Breast epithelium (tissue), 4 donors: ENCODE measurements at regions not wholly inside any gene's neighbourhood (a gene's known extent, or its start where the extent isn't known, plus 50 kb on each side); places are given as distances from the start of the nearest gene placed in this dataset.

Experiments
- DNase-seq, 2 donors: peaks; one replicate each; pipeline ENCODE4 v3.0.0-alpha.2; 2019; ENCODE audit warnings: low spot score in 2 of 2
- H3K27ac ChIP-seq, 2 donors: fragments of 200-600 bp; sonication (generic) in 1 of 2; one replicate each; pipeline ENCODE4 v1.5.1; 2016 to 2019; ENCODE audit warnings: mild to moderate bottlenecking in 1 of 2
- H3K27me3 ChIP-seq, 2 donors: fragments of 200-600 bp; sonication (generic) in 1 of 2; one replicate each; pipeline versions ENCODE4 v1.5.1 to v1.6.0; 2017 to 2019; ENCODE audit warnings: control low read depth in 1 of 2, mild to moderate bottlenecking in 1 of 2
- H3K36me3 ChIP-seq: fragments of 200-600 bp; one replicate; pipeline ENCODE4 v1.5.1; 2019
- H3K4me1 ChIP-seq, 2 donors: fragments of 200-600 bp; sonication (generic); one replicate each; pipeline ENCODE4 v1.5.1; 2016 to 2019; ENCODE audit warnings: control low read depth in 1 of 2
- H3K4me3 ChIP-seq, 3 donors: fragments of 200-600 bp; sonication (generic); 1 replicate in 2 of 3; 2 replicates in 1 of 3; pipeline ENCODE4 v1.5.1; 2016 to 2019; ENCODE audit warnings: mild to moderate bottlenecking in 3 of 3, moderate library complexity in 2 of 3
- H3K9me3 ChIP-seq, 2 donors: fragments of 200-600 bp; sonication (generic) in 1 of 2; one replicate each; pipeline ENCODE4 v1.5.1; 2016 to 2019; ENCODE audit warnings: control low read depth in 1 of 2
- POLR2A ChIP-seq: fragments of 450-650 bp; IDR thresholded peaks from one replicate; pipeline ENCODE4 v1.6.1; 2016; ENCODE audit warnings: antibody characterized with exemption, mild to moderate bottlenecking, moderate library complexity
- POLR2AphosphoS5 ChIP-seq, 3 donors: sonication (generic); formaldehyde crosslinking; IDR thresholded peaks; one replicate each; pipeline ENCODE4 v1.6.1; 2017; ENCODE audit warnings: antibody characterized with exemption in 3 of 3
- intact Hi-C: fragments of 100-400 bp; cut with DNase I; formaldehyde crosslinking; loops from one replicate; pipeline ENCODE4 v1.15.1; 2023; ENCODE audit warnings: low total_unique reads
- TF ChIP-seq, protein P1 (sequence below), 3 donors: fragments of 450-650 bp; IDR thresholded peaks; one replicate each; pipeline ENCODE4 v1.5.1; 2016 to 2017; ENCODE audit warnings: antibody characterized with exemption in 3 of 3, mild to moderate bottlenecking in 3 of 3, moderate library complexity in 3 of 3

DNA sequence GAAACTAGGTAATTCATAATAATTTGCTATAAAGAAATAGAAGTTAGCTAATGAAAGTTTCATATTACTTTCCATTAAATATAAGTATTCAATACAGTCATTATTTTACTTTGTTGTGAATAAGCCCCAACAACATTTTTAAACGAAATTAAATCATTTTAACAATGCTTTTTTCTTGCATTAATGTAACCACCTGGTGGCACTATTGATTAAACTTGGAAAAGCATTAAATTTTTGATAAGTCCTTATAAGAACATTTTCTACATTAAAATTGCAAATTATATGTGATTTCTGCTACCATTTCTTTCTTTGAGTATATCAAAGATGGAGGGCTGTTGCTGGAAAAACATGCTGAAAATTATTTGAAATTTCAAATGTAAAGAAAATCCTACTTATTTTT is 918.8 kb upstream of the TMPRSS15 start:
- Histone ChIP-seq H3K9me3 (no peaks in the 10 kb centered on the region), H3K27me3 (no peaks in the 10 kb centered on the region), H3K27ac (no peak overlapping the region), H3K4me3 (no peak overlapping the region), H3K4me1 (no peaks in the 10 kb centered on the region), H3K36me3 (no peaks in the 10 kb centered on the region)
- intact Hi-C loops: no loop called here
- TF ChIP-seq, protein P1, sequence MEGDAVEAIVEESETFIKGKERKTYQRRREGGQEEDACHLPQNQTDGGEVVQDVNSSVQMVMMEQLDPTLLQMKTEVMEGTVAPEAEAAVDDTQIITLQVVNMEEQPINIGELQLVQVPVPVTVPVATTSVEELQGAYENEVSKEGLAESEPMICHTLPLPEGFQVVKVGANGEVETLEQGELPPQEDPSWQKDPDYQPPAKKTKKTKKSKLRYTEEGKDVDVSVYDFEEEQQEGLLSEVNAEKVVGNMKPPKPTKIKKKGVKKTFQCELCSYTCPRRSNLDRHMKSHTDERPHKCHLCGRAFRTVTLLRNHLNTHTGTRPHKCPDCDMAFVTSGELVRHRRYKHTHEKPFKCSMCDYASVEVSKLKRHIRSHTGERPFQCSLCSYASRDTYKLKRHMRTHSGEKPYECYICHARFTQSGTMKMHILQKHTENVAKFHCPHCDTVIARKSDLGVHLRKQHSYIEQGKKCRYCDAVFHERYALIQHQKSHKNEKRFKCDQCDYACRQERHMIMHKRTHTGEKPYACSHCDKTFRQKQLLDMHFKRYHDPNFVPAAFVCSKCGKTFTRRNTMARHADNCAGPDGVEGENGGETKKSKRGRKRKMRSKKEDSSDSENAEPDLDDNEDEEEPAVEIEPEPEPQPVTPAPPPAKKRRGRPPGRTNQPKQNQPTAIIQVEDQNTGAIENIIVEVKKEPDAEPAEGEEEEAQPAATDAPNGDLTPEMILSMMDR (IDR thresholded peaks at IDR 0.05): no peak
- no peak for TF ChIP-seq POLR2A
- no peak for TF ChIP-seq POLR2AphosphoS5 (IDR thresholded peaks at IDR 0.05)
- no peak for DNase-seq

DNA sequence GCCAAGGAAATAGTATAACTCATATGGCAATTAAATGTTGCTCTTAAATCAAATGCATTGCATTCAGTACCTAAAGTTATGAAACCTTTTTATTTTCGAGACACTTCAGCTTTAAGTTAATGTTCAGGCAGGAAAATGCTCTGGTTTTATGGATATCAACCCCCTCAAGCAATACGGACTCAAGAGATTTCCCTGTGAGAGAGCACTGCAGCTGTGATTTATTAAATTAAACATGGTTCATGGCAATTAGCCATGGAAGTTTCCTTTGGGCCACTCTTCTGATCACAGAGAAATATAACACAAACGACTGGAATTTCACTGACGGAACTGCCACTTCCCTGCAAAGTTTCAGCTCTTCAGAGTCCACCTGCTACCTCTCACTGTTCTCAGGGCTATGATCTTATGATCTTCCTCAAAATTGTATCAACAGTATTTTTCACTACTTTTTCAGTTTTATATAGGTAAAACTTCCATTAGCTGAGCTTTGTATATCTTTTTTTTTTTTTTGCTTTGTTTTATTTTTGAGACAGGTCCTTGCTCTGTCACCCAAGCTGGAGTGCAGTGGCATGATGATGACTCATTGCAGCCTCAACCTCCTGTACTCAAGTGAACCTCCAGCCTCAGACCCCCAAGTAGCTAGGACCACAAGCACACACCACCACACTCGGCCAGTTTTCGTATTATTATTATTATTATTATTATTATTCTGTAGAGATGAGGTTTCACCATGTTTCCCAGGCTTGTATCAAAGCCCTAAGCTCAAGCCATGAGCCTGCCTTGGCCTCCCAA is 923.1 kb upstream of the TMPRSS15 start:
- TF ChIP-seq, protein P1 (IDR thresholded peaks at IDR 0.05): no peak
- TF ChIP-seq POLR2AphosphoS5 (IDR thresholded peaks at IDR 0.05): no peak
- no peak for TF ChIP-seq POLR2A
- no peaks in the 10 kb centered on the region for H3K9me3 ChIP-seq
- no peak overlapping the region for H3K27ac ChIP-seq
- no peak overlapping the region for H3K4me3 ChIP-seq
- intact Hi-C loops: no loop called here
- no peaks in the 10 kb centered on the region for H3K4me1 ChIP-seq
- H3K36me3 ChIP-seq: no peaks in the 10 kb centered on the region
- DNase-seq: no peak
- H3K27me3 ChIP-seq: no peaks in the 10 kb centered on the region

DNA sequence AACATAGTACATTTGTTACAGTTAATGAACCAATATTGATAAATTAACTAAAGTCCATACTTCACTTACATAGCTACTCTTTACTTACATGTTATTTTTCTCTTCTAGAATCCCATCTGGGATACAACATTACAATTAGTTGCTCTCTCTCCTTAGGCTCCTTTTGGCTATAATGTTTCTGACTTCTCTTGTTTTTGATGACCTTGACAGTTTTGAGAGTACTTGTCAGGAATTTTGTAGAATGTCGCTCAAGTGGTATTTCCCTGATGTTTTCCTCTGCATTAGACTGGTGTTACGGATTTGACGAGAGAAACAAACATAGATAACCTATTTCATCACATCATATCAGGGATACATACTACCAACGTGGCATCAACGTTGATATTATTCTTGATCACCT is 925.4 kb upstream of the TMPRSS15 start:
- Histone ChIP-seq H3K4me1 (no peaks in the 10 kb centered on the region), H3K27me3 (no peaks in the 10 kb centered on the region), H3K36me3 (no peaks in the 10 kb centered on the region), H3K27ac (no peak overlapping the region), H3K4me3 (no peak overlapping the region), H3K9me3 (peaks cover 4 to 6% of the 10 kb centered on the region in 2 donors)
- TF ChIP-seq POLR2A: no peak
- no peak for TF ChIP-seq POLR2AphosphoS5 (IDR thresholded peaks at IDR 0.05)
- TF ChIP-seq, protein P1 (IDR thresholded peaks at IDR 0.05): no peak
- DNase-seq: no peak
- intact Hi-C loops: no loop called here

DNA sequence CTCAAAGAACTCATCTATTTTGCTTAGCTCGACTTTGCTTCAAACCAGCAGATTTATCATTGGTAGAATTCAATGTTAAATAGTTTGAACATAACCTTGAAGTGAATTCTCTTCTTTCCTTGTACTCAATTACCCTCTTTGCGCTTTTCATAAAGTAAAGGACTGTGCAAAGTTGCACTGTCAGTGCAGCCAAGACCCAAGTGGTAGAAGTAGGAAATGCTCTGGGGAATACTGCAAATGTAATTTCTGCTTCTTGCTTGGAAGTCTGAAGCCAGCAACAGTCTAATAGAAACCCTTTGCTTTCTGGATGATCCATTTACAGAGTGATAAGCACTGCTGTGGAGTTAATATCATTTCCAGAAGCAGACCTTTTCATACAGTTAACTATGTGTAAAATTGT is 936.7 kb upstream of the TMPRSS15 start:
- no peak overlapping the region for H3K27ac ChIP-seq
- H3K9me3 ChIP-seq: no peaks in the 10 kb centered on the region
- H3K27me3 ChIP-seq: no peaks in the 10 kb centered on the region
- H3K36me3 ChIP-seq: no peaks in the 10 kb centered on the region
- DNase-seq: no peak
- H3K4me3 ChIP-seq: no peak overlapping the region
- H3K4me1 ChIP-seq: no peaks in the 10 kb centered on the region
- intact Hi-C loops: no loop called here
- no peak for TF ChIP-seq POLR2AphosphoS5 (IDR thresholded peaks at IDR 0.05)
- TF ChIP-seq POLR2A: no peak
- TF ChIP-seq, protein P1 (IDR thresholded peaks at IDR 0.05): no peak

DNA sequence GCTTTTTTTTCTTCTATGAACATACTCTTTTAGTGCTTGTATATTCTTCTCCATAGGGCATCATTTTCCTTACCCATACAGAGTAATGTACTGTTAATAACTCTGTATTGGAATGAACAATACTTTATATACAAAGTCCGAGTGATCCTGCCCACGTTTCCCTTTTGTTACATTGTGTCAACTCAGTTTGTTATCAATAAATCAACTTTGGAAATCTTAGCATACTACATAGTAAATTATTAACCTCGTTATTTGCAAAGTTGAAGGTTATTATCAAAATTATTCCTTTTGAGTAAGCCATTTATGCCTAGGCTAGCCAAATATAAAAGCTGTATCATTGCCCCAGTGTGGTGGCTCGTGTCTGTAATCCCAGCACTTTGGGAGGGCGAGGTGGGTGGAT is 937.4 kb upstream of the TMPRSS15 start:
- no peaks in the 10 kb centered on the region for H3K9me3 ChIP-seq
- H3K27me3 ChIP-seq: no peaks in the 10 kb centered on the region
- H3K36me3 ChIP-seq: no peaks in the 10 kb centered on the region
- TF ChIP-seq POLR2A (no peak), POLR2AphosphoS5 (IDR thresholded peaks at IDR 0.05) (no peak)
- TF ChIP-seq, protein P1 (IDR thresholded peaks at IDR 0.05): no peak
- intact Hi-C loops: no loop called here
- DNase-seq: no peak
- no peaks in the 10 kb centered on the region for H3K4me1 ChIP-seq
- H3K27ac ChIP-seq: no peak overlapping the region
- no peak overlapping the region for H3K4me3 ChIP-seq
